Activated CD8-positive, alpha-beta memory T cell treated with anti-CD3 and anti-CD28 coated beads for 48 hours (primary cell): ENCODE measurements at regions not wholly inside any gene's neighbourhood (a gene's known extent, or its start where the extent isn't known, plus 50 kb on each side); places are given as distances from the start of the nearest gene placed in this dataset.
"Not testable (repeated sequence)": the region's sequence is repeated elsewhere in the genome, so short reads cannot be mapped to it uniquely, and the experiment has no call there.

ENCODE experiments used
- DNase-seq, 3 experiments: peaks; one replicate each; pipeline ENCODE4 v3.0.0-alpha.2; 2020; ENCODE audit warnings: low read depth in 2 of 3, low spot score in 2 of 3

DNA sequence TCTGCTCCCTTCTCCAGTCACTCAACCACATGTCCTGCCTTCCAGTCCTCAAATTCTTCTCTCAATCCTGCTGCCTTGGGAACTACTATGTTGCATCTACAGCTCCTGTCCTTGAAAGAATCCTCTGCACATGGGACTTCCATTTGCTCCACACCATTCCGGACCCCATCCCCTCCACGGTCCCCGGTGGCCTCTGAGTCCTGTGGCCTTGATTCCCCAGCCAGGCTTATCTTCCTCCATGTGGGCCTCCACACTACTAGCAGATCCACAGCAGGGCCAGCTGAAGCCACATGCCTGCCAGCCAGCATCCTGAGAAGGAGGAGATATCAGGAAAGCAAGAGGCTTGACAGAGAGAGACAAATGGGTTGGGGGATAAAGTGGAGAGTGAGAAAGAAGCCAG is 1323.8 kb downstream of the UQCRFS1 start:
- DNase-seq: no peak

DNA sequence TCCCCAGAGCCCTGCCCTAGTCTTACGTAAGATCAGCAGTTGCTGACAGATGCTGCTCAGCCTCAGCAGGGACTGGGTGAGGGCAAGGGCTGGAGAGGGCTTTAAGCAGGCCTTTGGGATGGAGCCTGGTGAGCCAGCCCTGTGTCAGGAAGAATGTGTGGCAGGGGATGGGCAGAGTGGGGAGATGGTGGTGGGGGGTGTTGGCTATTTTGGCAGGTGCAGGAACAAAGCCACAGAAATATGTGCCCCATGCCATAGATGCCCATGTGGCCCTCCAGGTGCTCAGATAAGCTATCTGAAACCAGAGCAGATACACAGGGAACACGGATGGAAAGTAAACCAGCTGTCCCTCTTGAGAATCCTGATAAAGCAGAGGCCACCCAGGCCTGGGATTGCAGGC is 1325.0 kb downstream of the UQCRFS1 start:
- no peak for DNase-seq

DNA sequence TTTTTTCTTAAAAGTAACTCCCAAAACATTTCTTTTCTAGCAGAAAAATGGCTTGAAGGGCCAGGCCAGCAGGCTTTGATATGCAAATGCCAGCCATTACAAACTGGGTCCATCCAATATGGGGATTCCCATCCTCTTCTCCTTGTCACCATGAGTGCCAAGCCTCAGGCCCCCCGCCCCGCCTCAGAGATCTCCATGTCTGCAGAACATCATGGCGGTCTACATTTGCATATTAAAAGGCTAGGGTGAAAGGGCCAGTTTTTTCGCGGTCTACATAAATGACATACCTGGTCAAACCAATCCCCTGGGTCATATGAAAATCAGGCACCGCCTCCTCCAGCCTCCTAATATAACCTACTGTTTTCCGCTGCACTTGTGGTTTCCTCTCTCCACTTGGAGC is 1327.6 kb downstream of the UQCRFS1 start:
- no peak for DNase-seq

DNA sequence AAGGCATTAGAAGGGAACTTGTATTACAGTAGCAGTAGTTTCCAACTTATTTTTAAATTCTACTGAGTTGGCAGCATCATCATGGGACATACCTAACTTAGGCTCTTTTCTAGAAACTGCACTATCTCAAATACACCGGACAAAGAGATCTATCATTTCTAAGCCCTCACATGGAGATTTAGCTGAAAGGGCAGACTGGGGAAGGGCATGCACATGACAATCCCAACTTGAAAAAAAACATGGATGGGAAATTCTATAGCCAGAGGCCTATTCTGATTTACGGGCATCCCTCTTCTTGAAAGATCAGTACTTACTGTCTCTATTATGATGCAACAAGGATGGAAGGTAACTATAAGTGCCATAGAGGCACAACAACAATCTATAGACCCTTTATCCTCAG is 1328.6 kb downstream of the UQCRFS1 start:
- DNase-seq: no peak

DNA sequence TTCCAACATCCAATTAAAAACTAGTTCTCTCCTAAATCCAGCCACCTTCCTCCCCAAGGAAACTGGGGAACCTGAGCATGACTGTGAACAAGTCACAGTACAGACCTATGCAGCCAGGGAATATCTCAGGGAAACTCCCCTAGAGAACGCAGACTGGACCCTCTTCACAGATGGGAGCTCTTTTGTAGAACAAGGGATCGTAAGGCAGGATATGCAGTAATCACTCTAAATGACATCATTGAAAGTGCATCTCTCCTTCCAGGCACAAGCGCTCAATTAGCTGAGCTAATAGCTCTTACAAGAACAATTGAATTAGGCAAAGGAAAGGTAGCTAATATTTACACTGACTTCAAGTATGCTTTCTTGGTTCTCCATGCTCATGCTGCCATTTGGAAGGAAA is 1331.7 kb downstream of the UQCRFS1 start:
- DNase-seq: no peak

DNA sequence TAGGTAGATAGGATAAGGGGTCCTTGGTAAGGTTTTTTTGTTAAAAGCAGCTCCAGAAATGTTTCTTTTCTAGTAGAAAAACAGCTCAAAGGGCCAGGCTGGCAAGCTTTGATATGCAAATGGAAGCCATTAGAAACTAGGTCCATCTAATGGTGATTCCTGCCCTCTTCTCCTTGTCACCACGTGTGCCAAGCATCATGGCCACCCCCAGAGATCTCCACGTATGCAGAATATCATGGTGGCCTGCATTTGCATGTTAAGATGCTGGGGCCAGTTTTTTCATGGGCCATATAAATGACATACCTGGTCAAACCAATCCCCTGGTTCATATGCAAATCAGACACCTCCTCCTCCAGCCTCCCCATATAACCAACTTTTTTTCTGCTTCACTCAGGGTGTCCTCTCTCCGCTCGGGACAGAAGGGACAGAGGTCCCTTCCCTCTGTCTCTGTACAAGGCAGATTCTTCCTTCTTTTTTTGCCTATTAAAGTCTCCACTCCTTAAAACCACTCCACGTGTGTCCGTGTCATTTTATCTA is 1335.9 kb downstream of the UQCRFS1 start:
- no peak for DNase-seq

DNA sequence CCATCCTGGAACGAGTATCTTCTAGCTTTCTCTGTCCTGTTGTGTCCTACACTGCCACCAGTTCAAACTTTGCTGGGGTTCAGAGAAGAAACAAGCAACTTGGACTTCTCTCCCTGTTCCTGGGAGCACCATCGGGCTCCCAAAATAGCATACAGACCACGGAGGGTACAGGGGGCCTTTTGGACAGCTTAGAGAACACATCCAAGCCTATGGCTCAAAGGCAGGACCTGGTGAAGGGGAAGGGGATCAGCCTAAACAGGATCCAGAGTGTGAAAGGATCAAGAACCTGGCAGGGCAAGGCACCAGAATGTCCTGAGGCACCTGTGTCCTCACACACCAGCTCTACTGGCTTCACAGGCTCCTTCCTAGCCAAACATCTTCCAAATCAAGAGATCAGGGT is 1336.5 kb downstream of the UQCRFS1 start:
- DNase-seq: no peak

DNA sequence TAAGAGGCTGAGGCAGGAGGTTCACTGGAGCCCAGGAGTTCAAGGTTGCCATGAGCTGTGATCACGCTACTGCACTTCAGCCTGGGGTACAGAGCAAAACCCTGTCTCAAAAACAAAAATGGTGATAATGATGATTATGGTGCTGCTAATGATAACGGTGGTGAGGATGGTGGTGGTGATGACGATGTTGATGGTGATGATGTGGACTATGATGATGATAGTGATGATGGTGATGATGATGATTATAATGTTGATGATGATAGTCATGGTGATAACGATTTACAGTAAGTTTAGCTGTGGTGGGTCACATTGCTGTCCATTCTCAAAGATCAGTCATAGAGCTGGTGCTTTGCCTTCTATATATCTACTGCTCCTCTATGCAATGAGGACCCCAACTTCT is 1340.6 kb downstream of the UQCRFS1 start:
- no peak for DNase-seq

DNA sequence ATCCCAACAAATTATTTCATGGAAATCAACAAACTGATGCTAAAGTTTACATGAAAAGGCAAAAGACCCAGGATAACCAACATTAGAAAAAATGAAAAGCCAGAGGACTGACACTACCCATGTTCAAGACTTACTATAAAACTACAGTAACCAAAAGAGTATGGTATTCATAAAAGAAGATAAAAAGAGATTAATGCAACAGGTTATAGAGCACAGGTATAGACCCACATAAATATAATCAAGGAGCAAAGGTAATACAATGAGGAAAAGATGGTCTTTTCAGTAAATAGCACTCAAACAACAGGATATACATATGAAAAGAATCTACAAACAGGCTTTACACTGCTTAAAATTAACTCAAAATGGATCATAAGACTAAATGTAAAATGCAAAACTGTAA is 1342.7 kb downstream of the UQCRFS1 start:
- DNase-seq: no peak

DNA sequence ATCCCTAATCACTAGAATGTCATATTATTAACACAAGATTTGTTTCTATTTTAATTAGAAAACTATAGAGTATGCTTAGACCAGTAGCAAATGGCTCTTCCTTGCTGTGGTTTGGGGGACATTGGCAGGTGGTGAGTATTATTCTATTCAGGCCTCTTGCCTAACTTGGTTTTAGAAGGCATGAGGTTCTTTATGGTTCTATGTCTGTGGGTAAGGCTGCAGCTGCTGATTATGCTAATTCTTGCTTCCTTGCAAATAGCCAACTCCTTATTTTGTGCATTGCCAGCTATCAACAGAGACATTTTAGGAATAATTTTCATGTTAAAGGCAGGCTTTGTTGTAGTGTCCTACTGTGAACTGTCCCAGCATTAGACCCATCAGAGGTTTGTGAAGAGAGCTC is 1344.9 kb downstream of the UQCRFS1 start:
- no peak for DNase-seq

DNA sequence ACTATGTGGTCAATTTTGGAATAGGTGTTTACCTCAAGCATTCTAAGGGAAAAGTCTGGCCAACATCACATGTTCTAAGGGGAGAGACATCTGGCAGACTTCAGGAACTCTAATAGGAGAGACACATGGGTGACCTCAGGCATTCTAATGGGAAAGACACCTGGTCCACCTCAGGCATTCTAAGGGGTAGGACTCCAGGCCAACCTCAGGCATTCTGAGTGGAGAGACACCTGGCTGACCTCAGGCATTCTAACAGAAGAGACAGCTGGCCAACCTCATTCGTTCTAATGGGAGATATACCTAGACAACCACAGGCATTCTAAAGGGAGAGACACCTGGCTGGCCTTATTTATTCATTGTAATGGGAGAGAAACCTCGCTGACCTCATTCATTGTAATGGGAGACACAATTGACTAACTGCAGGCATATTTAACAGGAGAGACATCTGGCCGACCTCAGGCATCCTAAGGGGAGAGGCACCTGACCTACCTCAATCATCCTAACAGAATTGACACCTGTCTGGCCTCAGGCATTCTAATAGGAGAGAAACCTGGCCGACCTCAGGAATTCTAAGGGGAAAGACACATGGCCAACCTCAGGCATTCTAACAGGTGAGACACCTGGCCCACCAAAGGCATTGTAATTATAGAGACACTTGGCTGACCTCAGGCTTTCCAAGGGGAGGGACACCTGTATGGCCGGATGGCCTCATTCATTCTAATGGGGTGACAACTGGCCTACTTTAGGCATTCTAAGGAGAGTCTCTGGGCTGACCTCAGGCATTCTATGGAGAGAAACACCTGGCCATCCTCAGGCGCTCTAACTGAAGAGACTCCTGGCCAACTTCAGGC is 1346.8 kb downstream of the UQCRFS1 start:
- DNase-seq: no peak

DNA sequence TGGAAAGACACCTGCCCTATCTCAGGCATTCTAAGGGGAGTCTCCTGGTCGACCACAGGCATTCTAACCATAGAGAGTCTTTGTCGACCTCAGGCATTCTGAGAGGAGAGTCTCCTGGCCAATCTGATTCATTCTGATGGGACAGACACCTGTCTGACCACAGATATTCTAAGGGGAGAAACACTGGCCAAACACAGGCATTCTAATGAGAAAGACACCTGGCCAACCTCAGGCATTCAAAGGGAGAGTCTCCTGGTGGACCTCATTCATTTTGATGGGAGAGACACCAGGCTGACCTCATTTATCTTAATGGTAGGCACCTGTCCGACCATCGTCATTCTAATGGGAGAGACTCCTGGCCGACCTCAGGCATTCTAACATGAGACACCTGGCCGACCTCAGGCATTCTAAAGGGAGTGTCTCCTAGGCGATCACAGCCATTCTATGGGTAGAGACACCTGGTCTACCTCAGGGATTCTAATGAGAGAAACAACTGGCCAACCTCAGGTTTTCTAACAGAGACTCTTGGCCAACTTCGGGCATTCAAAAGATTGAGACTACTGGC is 1351.5 kb downstream of the UQCRFS1 start:
- no peak for DNase-seq

DNA sequence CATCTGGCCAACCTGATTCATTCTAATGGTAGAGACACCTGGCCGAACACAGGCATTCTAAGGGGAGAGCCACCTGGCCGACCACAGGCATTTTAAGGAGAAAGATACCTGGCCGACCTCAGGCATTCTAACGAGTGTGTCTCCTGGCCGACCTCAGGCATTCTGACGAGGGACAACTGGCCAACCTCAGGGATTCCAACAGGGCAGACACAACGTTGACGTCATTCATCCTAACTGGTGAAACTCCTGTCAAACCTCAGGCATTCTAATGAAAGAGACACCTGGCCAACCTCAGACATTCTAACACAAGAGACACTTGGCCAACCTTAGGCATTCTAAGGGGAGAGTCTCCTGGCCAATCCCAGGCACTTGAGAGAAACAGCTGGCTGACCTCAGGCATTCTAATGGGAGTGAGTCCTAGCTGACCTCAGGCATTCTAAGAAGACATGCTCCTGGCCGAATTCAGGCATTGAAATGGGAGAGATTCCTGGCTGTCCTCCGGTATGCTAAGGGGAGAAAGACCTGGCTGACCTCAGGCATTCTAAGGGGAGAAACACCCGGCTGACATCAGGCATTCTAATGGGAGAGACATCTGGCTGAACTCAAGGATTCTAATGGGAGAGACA is 1352.5 kb downstream of the UQCRFS1 start:
- DNase-seq: no peak

DNA sequence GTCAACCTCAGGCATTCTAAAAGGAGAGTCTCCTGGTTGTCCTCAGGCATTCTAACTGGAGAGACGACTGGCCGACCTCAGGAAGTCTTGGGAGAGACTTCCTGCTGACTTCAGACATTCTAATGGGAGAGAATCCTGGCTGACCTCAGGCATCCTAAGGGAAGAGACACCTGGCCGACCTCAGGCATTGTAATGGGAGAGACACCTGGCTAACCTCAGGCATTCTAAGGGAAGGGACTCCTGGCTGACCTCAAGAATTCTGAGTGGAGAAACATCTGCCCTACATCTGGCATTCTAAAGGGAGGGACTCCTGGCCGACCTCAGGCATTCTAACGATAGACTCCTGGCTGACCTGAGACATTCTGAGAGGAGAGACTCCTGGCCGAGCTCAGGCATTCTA is 1353.3 kb downstream of the UQCRFS1 start:
- DNase-seq: no peak

DNA sequence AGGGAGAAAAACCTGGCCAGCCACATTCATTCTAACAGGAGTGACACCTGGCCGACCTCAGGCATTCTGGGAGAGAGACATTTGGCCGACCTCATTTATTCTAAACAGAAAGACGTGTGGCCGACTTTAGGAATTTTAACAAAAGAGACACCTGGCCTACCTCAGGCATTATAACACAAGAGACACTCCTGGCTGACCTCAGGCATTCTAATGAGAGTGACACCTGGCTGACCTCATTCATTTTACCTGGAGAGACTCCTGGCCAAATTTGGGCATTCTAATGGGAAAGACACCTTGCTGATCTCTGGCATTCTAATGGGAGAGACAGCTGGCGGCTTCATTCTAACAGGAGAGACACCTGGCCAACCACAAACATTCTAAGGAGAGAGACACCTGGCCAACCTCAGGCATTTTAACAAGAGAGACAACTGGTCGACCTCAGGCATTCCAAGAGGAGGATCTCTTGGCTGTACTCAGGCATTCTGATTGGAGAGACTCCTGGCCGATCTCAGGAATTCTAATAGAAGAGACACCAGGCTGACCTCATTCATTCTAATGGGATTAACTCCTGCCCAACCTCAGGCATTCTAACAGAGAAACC is 1353.9 kb downstream of the UQCRFS1 start:
- no peak for DNase-seq

DNA sequence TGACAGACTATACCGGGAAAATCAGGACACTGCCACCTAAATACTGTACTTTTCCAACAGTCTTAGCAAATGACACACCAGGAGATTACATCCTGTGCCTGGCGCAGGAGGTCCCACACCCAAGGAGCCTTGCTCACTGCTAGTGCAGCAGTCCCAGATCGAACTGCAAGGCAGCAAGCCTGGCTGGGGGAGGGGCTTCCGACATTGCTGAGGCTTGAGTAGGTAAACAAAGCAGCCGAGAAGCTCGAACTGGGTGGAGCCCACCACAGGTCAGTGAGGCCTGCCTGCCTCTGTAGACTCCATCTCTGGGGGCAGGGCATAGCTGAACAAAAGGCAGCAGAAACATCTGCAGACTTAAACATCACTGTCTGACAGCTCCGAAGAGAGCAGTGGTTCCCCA is 1360.0 kb downstream of the UQCRFS1 start:
- DNase-seq: not testable (repeated sequence)

DNA sequence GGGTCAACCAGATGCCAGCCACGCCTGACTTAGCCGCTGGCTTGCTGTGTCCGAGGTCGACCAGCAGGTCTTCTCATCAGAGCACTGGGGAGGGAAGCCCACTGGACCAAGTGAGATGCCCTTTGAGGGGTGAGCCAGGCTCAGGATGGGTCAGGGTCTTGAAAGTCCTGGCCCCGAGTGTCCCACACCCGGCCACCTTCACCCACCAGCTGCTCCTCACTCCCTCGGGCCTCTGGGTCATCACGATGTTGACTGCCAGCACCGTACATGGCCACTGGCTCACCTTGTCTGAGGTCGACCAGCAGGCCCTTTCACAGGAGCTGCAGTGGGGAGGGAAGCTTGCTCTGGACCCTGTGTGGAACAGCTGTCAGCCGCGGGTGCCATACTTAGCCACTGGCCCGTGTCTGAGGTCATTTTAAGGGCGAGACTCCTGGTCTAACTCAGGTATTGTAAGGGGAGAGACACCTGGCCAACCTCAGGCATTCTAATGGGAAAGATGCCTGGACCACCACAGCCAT is 1361.3 kb downstream of the UQCRFS1 start:
- DNase-seq: no peak

DNA sequence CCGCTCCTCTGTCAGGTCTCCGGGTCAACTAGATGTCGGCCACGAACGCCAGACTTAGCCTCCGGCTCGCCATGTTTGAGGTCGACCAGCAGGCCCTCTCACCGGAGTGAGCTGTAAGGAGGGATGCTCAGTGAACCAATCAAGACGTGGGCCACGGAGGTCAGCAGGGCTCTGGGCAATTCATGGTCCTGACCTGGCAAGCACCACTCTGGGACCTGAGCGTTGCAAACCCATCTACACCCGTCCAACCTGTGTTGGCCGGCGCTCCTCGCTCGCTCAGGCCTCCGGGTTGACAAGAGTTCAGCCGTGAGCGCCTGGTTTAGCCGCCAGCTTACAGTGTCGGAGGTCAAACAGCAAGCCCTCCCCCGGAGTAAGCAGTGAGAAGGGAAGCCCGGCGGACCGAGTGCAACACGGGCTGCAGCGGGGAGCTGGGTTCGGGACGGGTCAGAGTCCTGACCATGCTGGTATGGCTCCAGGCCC is 1361.9 kb downstream of the UQCRFS1 start:
- no peak for DNase-seq

DNA sequence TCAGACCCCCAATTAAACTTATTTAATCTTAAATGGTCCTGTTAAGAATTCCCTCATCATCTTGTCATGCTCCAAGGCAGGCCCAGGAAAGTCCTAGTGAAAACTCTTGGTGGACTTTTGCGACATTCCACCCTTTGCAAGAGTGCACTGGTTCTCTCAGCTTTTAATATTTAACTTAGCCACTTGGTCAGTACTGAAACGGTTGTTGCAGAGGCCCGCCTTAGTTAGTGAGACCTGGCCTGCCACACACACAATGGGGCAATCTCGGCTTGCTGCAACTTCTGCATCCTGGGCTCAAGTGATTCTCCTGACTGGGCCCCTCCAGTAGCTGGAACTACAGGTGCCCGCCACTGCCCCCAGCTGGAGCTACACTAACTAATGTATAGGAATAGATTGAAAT is 1366.0 kb downstream of the UQCRFS1 start:
- no peak for DNase-seq

DNA sequence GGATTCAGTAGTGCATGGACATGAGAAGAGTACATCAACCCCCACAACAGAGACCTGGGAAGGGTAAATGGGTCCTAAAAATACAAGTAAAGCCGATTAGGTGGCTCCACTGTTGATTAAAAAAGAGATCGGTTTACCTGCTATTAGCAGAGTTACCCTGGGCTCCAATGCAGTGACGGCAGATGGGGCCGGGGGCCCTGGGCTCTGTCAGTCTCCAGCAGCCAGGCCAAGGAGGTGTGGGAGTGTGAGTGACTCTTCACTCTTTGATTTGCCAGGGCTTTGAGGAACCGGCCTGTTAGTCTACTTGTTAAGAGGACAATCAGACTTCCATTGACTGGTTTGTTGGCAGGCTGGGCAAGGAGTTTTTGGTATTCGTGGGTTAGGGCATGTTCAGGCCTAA is 1368.7 kb downstream of the UQCRFS1 start:
- DNase-seq: no peak

DNA sequence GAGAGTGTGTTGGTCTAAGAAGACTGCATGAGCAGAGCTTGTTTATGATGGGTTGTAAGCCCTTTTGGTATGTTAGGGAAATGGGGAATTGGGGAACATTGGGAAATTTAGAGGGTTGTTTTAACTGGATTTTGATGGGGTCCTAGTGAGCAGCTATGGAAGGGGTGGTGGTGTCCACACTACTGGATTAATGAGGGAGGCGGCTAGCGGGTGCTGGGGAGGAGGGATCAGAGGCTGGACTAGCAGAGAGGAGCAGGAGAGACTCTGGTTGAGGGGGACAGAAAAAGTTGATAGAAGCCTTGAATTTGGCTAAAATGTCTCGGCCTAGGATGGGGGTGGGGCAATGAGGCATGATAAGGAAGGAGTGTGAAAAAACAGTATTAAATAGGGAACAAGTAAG is 1369.1 kb downstream of the UQCRFS1 start:
- DNase-seq: no peak

DNA sequence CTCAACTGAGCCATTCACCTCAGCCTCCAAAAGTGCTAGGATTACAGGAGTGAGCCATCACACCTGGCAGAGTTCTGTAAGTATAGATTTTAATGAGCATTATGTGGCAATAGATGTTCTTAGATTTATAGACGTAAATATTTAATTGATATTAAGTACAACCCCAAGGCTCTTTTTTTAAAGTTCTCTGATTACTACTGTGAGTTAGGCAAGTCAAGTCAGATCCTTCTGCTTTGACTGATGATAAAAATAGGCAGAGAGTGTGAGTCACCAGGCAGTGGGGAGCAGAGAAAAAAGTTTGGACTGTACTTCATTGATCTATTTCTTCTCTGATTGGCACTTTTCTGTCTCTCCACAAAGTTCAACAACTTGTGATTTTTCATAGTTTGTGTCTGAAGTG is 1379.9 kb downstream of the UQCRFS1 start:
- DNase-seq: no peak
